GM12891 (cell line): ENCODE measurements at regions not wholly inside any gene's neighbourhood (a gene's known extent, or its start where the extent isn't known, plus 50 kb on each side); places are given as distances from the start of the nearest gene placed in this dataset.

Experiments
- POLR2A ChIP-seq: IDR thresholded peaks from 2 replicates; pipeline ENCODE4 v1.6.1; 2011; ENCODE audit warnings: low read depth, low read length, control low read depth
- POLR2AphosphoS5 ChIP-seq: IDR thresholded peaks from 2 replicates; pipeline ENCODE4 v1.6.1; 2011; ENCODE audit warnings: low read depth, low read length, control low read depth
- TAF1 ChIP-seq: IDR thresholded peaks from 2 replicates; pipeline ENCODE4 v1.6.1; 2011; ENCODE audit warnings: low read depth, low read length, control low read depth

GRCh38 chr6:145489583-145489982 lies 245.7 kb downstream of the EPM2A start:
- no peak for TF ChIP-seq TAF1
- TF ChIP-seq POLR2A = no peak
- TF ChIP-seq POLR2AphosphoS5 = no peak
